Esophagus muscularis mucosa (tissue), 4 donors: ENCODE measurements at regions not wholly inside any gene's neighbourhood (a gene's known extent, or its start where the extent isn't known, plus 50 kb on each side); places are given as distances from the start of the nearest gene placed in this dataset.

Experiments used
- DNase-seq: peaks from one replicate; pipeline ENCODE4 v3.0.0-alpha.2; 2017; ENCODE audit errors: extremely low spot score
- H3K27ac ChIP-seq, 4 donors: fragments of 200-600 bp; sonication (generic); replicated peaks in 1 of 4; 1 replicate in 3 of 4; 2 replicates in 1 of 4; pipeline ENCODE4 v1.5.1; 2016 to 2019; ENCODE audit warnings: mild to moderate bottlenecking in 1 of 4
- H3K27me3 ChIP-seq, 4 donors: fragments of 200-600 bp; sonication (generic); one replicate each; pipeline versions ENCODE4 v1.5.1 to v1.6.0; 2016 to 2019
- H3K36me3 ChIP-seq, 4 donors: fragments of 200-600 bp; sonication (generic); one replicate each; pipeline ENCODE4 v1.5.1; 2016 to 2019
- H3K4me1 ChIP-seq, 4 donors: fragments of 200-600 bp; sonication (generic); one replicate each; pipeline ENCODE4 v1.5.1; 2016 to 2019
- H3K4me3 ChIP-seq, 4 donors: fragments of 200-600 bp; sonication (generic); 1 replicate in 2 of 4; 2 replicates in 2 of 4; pipeline ENCODE4 v1.5.1; 2016 to 2019; ENCODE audit warnings: mild to moderate bottlenecking in 4 of 4, moderate library complexity in 1 of 4
- H3K9me3 ChIP-seq, 4 donors: fragments of 200-600 bp; sonication (generic); 1 replicate in 3 of 4; 2 replicates in 1 of 4; pipeline ENCODE4 v1.5.1; 2016 to 2019
- CTCF ChIP-seq, 3 experiments: fragments of 200-600 bp in 2 of 3; fragments of 450-650 bp in 1 of 3; sonication (generic) in 2 of 3; IDR thresholded peaks; one replicate each; pipeline ENCODE4 v1.5.1; 2017 to 2019; ENCODE audit warnings: antibody characterized with exemption in 3 of 3, mild to moderate bottlenecking in 2 of 3, moderate library complexity in 1 of 3
- EP300 ChIP-seq: sonication (generic); formaldehyde crosslinking; IDR thresholded peaks from one replicate; pipeline ENCODE4 v1.6.1; 2017; ENCODE audit warnings: antibody characterized with exemption
- POLR2A ChIP-seq: fragments of 450-650 bp; IDR thresholded peaks from one replicate; pipeline ENCODE4 v1.6.1; 2017; ENCODE audit warnings: antibody characterized with exemption, moderate library complexity, mild to moderate bottlenecking, low read depth
- POLR2AphosphoS5 ChIP-seq, 2 donors: sonication (generic); formaldehyde crosslinking; IDR thresholded peaks; one replicate each; pipeline ENCODE4 v1.6.1; 2017; ENCODE audit warnings: antibody characterized with exemption in 2 of 2
- WGBS: methylation state at CpG from one replicate; pipeline ENCODE4 v1.1.5; 2018; 5-methylcytosine and 5-hydroxymethylcytosine counted together
- intact Hi-C: fragments of 100-400 bp; cut with DNase I; formaldehyde crosslinking; loops from one replicate; pipeline ENCODE4 v1.15.1; 2023

- no peaks in the 10 kb centered on the region for H3K9me3 ChIP-seq
- H3K4me1 ChIP-seq, result peaks cover 0 to 15% (median 11%) of the 10 kb centered on the region in 4 donors
- H3K4me3 ChIP-seq, result no peak overlapping the region
- H3K36me3 ChIP-seq, result no peaks in the 10 kb centered on the region
- no peak overlapping the region for H3K27ac ChIP-seq
- WGBS, result 82% methylated on average over 9 of the region's 9 CpGs
- H3K27me3 ChIP-seq, result no peaks in the 10 kb centered on the region
- intact Hi-C loops, result no loop called here
- no peak for DNase-seq
- TF ChIP-seq EP300 (no peak), POLR2A (no peak), POLR2AphosphoS5 (IDR thresholded peaks at IDR 0.05) (no peak), CTCF (IDR thresholded peaks at IDR 0.05) (no peak)
These were observed 109.9 kb upstream of the TBL1X start for GRCh38 chrX:9354918-9355317.

GRCh38 chrX:9355739-9356138 lies 109.1 kb upstream of the TBL1X start:
- Histone ChIP-seq H3K4me1 (peaks cover 0 to 12% (median 11%) of the 10 kb centered on the region in 4 donors), H3K27ac (no peak overlapping the region), H3K27me3 (no peaks in the 10 kb centered on the region), H3K36me3 (no peaks in the 10 kb centered on the region), H3K4me3 (no peak overlapping the region), H3K9me3 (no peaks in the 10 kb centered on the region)
- TF ChIP-seq POLR2AphosphoS5 (IDR thresholded peaks at IDR 0.05), result no peak
- no peak for TF ChIP-seq EP300
- no peak for TF ChIP-seq CTCF (IDR thresholded peaks at IDR 0.05)
- no peak for TF ChIP-seq POLR2A
- no peak for DNase-seq
- intact Hi-C loops, result no loop called here
- WGBS, result 84% methylated on average over 9 of the region's 9 CpGs

GRCh38 chrX:9356846-9357245 lies 108.0 kb upstream of the TBL1X start:
- Histone ChIP-seq H3K36me3 (no peaks in the 10 kb centered on the region), H3K27ac (no peak overlapping the region), H3K4me1 (peaks cover 0 to 12% (median 11%) of the 10 kb centered on the region in 4 donors), H3K4me3 (no peak overlapping the region), H3K27me3 (no peaks in the 10 kb centered on the region), H3K9me3 (no peaks in the 10 kb centered on the region)
- intact Hi-C loops, result no loop called here
- TF ChIP-seq POLR2AphosphoS5 (IDR thresholded peaks at IDR 0.05) (no peak), CTCF (IDR thresholded peaks at IDR 0.05) (no peak), EP300 (no peak), POLR2A (no peak)
- 86% methylated on average over 5 of the region's 5 CpGs for WGBS
- no peak for DNase-seq

GRCh38 chrX:9357518-9358114 lies 107.2 kb upstream of the TBL1X start:
- no peak for DNase-seq
- Histone ChIP-seq H3K27ac (no peak overlapping the region), H3K9me3 (no peaks in the 10 kb centered on the region), H3K4me1 (peaks cover 0 to 8% (median 7%) of the 10 kb centered on the region in 4 donors), H3K27me3 (no peaks in the 10 kb centered on the region), H3K36me3 (no peaks in the 10 kb centered on the region), H3K4me3 (no peak overlapping the region)
- TF ChIP-seq POLR2A, result no peak
- TF ChIP-seq POLR2AphosphoS5 (IDR thresholded peaks at IDR 0.05), result no peak
- no peak for TF ChIP-seq EP300
- no peak for TF ChIP-seq CTCF (IDR thresholded peaks at IDR 0.05)
- 78% methylated on average over 7 of the region's 7 CpGs for WGBS
- intact Hi-C loops, result no loop called here

- Histone ChIP-seq H3K36me3 (no peaks in the 10 kb centered on the region), H3K27me3 (no peaks in the 10 kb centered on the region), H3K4me3 (no peak overlapping the region), H3K9me3 (no peaks in the 10 kb centered on the region), H3K4me1 (no peaks in the 10 kb centered on the region), H3K27ac (no peak overlapping the region)
- TF ChIP-seq CTCF (IDR thresholded peaks at IDR 0.05) (no peak), EP300 (no peak), POLR2AphosphoS5 (IDR thresholded peaks at IDR 0.05) (no peak), POLR2A (no peak)
- intact Hi-C loops, result no loop called here
- 81% methylated on average over 13 of the region's 13 CpGs for WGBS
- no peak for DNase-seq
These were observed 102.4 kb upstream of the TBL1X start for GRCh38 chrX:9362363-9362928.
